ENCODE measurements at regions not wholly inside any gene's neighbourhood (a gene's known extent, or its start where the extent isn't known, plus 50 kb on each side); places are given as distances from the start of the nearest gene placed in this dataset.
"Not testable (repeated sequence)": the region's sequence is repeated elsewhere in the genome, so short reads cannot be mapped to it uniquely, and the experiment has no call there.

GRCh38 chr2:6139916-6140315 lies 447.7 kb downstream of the SOX11 start:
- DNase-seq (ENCODE audit: low read depth, low spot score), result no peak
- intact Hi-C loops (cut with micrococcal nuclease; ENCODE audit: unreplicated experiment), result no loop called here
- Histone ChIP-seq H3K9me3 (ENCODE audit: control insufficient read depth, insufficient read depth, low read depth, low read length) (peaks cover 6% of the 10 kb centered on the region; the same call in 1 of the 2 replicates), H3K27me3 (ENCODE audit: control insufficient read depth, insufficient read depth, low read length) (no peaks in the 10 kb centered on the region), H3K4me1 (ENCODE audit: control insufficient read depth, insufficient read depth, low read length) (no peaks in the 10 kb centered on the region), H3K27ac (ENCODE audit: low read length) (no peak overlapping the region), H3K36me3 (ENCODE audit: control insufficient read depth, insufficient read depth, low read length) (no peaks in the 10 kb centered on the region), H3K4me3 (ENCODE audit: low read depth in 2 of 2, low read length in 2 of 2) (no peak overlapping the region)
- ChIA-PET CTCF (no interaction called here), POLR2A (no interaction called here)
- in situ Hi-C loops (cut with HindIII; ENCODE audit: low pct_unique_long_range_greater_than_20kb, low sequenced_read_pairs), result no loop called here
- no TSS peak for BruUV-seq (replicated peaks)
- TF ChIP-seq POLR2AphosphoS5 (IDR thresholded peaks at IDR 0.05; ENCODE audit: low read depth, low read length), result no peak
- TF ChIP-seq SIN3A (IDR thresholded peaks at IDR 0.05; ENCODE audit: borderline replicate concordance, insufficient read depth, low read depth, low read length), result no peak
- no peak for ATAC-seq

DNA sequence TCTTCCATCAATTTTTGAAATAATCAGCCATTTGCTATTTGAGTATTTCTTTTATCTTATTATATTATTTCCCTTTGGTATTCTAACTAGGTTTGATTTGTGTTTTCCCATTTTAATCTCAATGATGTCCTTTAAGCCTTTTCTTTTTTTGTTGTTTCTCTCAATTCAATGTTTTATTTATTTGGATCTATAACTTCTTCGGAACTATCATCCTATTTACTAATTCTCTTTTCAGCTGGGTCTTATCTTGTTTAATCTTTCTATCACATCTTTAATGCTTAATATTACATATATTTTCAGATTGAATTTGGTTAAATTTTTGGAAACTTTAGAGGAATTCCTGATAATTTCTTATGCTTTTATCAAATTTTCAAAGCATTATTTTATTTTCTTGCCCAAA lies 448.3 kb downstream of the SOX11 start:
- intact Hi-C loops (cut with micrococcal nuclease; ENCODE audit: unreplicated experiment) (no loop called here), in situ Hi-C loops (cut with HindIII; ENCODE audit: low pct_unique_long_range_greater_than_20kb, low sequenced_read_pairs) (no loop called here)
- H3K4me3 ChIP-seq (ENCODE audit: low read depth in 2 of 2, low read length in 2 of 2), result no peak overlapping the region
- CTCF ChIA-PET, result no interaction called here
- POLR2A ChIA-PET, result no interaction called here
- H3K36me3 ChIP-seq (ENCODE audit: control insufficient read depth, insufficient read depth, low read length), result no peaks in the 10 kb centered on the region
- peaks cover 6% of the 10 kb centered on the region; the same call in 1 of the 2 replicates for H3K9me3 ChIP-seq (ENCODE audit: control insufficient read depth, insufficient read depth, low read depth, low read length)
- H3K4me1 ChIP-seq (ENCODE audit: control insufficient read depth, insufficient read depth, low read length), result no peaks in the 10 kb centered on the region
- ATAC-seq, result no peak
- BruUV-seq (replicated peaks), result no TSS peak
- TF ChIP-seq POLR2AphosphoS5 (IDR thresholded peaks at IDR 0.05; ENCODE audit: low read depth, low read length) (no peak), SIN3A (IDR thresholded peaks at IDR 0.05; ENCODE audit: borderline replicate concordance, insufficient read depth, low read depth, low read length) (no peak), CTCF (IDR thresholded peaks at IDR 0.05) (no peak), TCF7L2 (IDR thresholded peaks at IDR 0.05; ENCODE audit: low read depth, low read length) (no peak)
- TF ChIP-seq, protein P1, sequence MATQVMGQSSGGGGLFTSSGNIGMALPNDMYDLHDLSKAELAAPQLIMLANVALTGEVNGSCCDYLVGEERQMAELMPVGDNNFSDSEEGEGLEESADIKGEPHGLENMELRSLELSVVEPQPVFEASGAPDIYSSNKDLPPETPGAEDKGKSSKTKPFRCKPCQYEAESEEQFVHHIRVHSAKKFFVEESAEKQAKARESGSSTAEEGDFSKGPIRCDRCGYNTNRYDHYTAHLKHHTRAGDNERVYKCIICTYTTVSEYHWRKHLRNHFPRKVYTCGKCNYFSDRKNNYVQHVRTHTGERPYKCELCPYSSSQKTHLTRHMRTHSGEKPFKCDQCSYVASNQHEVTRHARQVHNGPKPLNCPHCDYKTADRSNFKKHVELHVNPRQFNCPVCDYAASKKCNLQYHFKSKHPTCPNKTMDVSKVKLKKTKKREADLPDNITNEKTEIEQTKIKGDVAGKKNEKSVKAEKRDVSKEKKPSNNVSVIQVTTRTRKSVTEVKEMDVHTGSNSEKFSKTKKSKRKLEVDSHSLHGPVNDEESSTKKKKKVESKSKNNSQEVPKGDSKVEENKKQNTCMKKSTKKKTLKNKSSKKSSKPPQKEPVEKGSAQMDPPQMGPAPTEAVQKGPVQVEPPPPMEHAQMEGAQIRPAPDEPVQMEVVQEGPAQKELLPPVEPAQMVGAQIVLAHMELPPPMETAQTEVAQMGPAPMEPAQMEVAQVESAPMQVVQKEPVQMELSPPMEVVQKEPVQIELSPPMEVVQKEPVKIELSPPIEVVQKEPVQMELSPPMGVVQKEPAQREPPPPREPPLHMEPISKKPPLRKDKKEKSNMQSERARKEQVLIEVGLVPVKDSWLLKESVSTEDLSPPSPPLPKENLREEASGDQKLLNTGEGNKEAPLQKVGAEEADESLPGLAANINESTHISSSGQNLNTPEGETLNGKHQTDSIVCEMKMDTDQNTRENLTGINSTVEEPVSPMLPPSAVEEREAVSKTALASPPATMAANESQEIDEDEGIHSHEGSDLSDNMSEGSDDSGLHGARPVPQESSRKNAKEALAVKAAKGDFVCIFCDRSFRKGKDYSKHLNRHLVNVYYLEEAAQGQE (IDR thresholded peaks at IDR 0.05; ENCODE audit: insufficient read depth in 1 of 2, low read depth in 2 of 2, low read length in 1 of 2), result no peak
- DNase-seq (ENCODE audit: low read depth, low spot score), result no peak
- H3K27ac ChIP-seq (ENCODE audit: low read length), result no peak overlapping the region
- H3K27me3 ChIP-seq (ENCODE audit: control insufficient read depth, insufficient read depth, low read length), result no peaks in the 10 kb centered on the region

GRCh38 chr2:6143812-6144211 lies 451.6 kb downstream of the SOX11 start:
- Histone ChIP-seq H3K27me3 (ENCODE audit: control insufficient read depth, insufficient read depth, low read length) (no peaks in the 10 kb centered on the region), H3K4me1 (ENCODE audit: control insufficient read depth, insufficient read depth, low read length) (no peaks in the 10 kb centered on the region), H3K4me3 (ENCODE audit: low read depth in 2 of 2, low read length in 2 of 2) (no peak overlapping the region), H3K36me3 (ENCODE audit: control insufficient read depth, insufficient read depth, low read length) (no peaks in the 10 kb centered on the region), H3K27ac (ENCODE audit: low read length) (no peak overlapping the region), H3K9me3 (ENCODE audit: control insufficient read depth, insufficient read depth, low read depth, low read length) (peaks cover 6% of the 10 kb centered on the region; the same call in 1 of the 2 replicates)
- TF ChIP-seq TCF7L2 (IDR thresholded peaks at IDR 0.05; ENCODE audit: low read depth, low read length) (no peak), POLR2AphosphoS5 (IDR thresholded peaks at IDR 0.05; ENCODE audit: low read depth, low read length) (no peak)
- no peak for ATAC-seq
- intact Hi-C loops (cut with micrococcal nuclease; ENCODE audit: unreplicated experiment) (no loop called here), in situ Hi-C loops (cut with HindIII; ENCODE audit: low pct_unique_long_range_greater_than_20kb, low sequenced_read_pairs) (no loop called here)
- no TSS peak for BruUV-seq (replicated peaks)
- DNase-seq (ENCODE audit: low read depth, low spot score), result no peak
- POLR2A ChIA-PET, result no interaction called here
- CTCF ChIA-PET, result no interaction called here

DNA sequence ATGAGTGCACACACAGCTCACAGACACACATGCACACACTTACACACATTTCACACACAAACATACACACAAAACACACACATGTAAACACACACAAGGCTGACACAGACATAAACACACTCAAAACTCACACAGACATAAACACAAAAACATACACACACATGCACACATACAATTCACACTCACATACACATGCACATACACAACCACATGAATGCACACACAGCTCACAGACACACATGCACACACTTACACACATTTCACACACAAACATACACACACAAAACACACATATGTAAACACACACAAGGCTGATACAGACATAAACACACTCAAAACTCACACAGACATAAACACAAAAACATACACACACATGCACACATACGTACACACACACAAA lies 455.0 kb downstream of the SOX11 start:
- POLR2A ChIA-PET; H3K4me3 ChIP-seq (ENCODE audit: low read depth in 2 of 2, low read length in 2 of 2); DNase-seq (ENCODE audit: low read depth, low spot score); H3K9me3 ChIP-seq (ENCODE audit: control insufficient read depth, insufficient read depth, low read depth, low read length); ATAC-seq; intact Hi-C loops (cut with micrococcal nuclease; ENCODE audit: unreplicated experiment); H3K27me3 ChIP-seq (ENCODE audit: control insufficient read depth, insufficient read depth, low read length); H3K4me1 ChIP-seq (ENCODE audit: control insufficient read depth, insufficient read depth, low read length); CTCF ChIA-PET; H3K27ac ChIP-seq (ENCODE audit: low read length); H3K36me3 ChIP-seq (ENCODE audit: control insufficient read depth, insufficient read depth, low read length); in situ Hi-C loops (cut with HindIII; ENCODE audit: low pct_unique_long_range_greater_than_20kb, low sequenced_read_pairs); BruUV-seq (replicated peaks): not testable (repeated sequence)
